Esophagus muscularis mucosa (tissue), 4 donors: ENCODE measurements at regions not wholly inside any gene's neighbourhood (a gene's known extent, or its start where the extent isn't known, plus 50 kb on each side); places are given as distances from the start of the nearest gene placed in this dataset.
"Not testable (repeated sequence)": the region's sequence is repeated elsewhere in the genome, so short reads cannot be mapped to it uniquely, and the experiment has no call there.

Experiments used
- DNase-seq: peaks from one replicate; pipeline ENCODE4 v3.0.0-alpha.2; 2017; ENCODE audit errors: extremely low spot score
- H3K27ac ChIP-seq, 4 donors: fragments of 200-600 bp; sonication (generic); replicated peaks in 1 of 4; 1 replicate in 3 of 4; 2 replicates in 1 of 4; pipeline ENCODE4 v1.5.1; 2016 to 2019; ENCODE audit warnings: mild to moderate bottlenecking in 1 of 4
- H3K27me3 ChIP-seq, 4 donors: fragments of 200-600 bp; sonication (generic); one replicate each; pipeline versions ENCODE4 v1.5.1 to v1.6.0; 2016 to 2019
- H3K36me3 ChIP-seq, 4 donors: fragments of 200-600 bp; sonication (generic); one replicate each; pipeline ENCODE4 v1.5.1; 2016 to 2019
- H3K4me1 ChIP-seq, 4 donors: fragments of 200-600 bp; sonication (generic); one replicate each; pipeline ENCODE4 v1.5.1; 2016 to 2019
- H3K4me3 ChIP-seq, 4 donors: fragments of 200-600 bp; sonication (generic); 1 replicate in 2 of 4; 2 replicates in 2 of 4; pipeline ENCODE4 v1.5.1; 2016 to 2019; ENCODE audit warnings: mild to moderate bottlenecking in 4 of 4, moderate library complexity in 1 of 4
- H3K9me3 ChIP-seq, 4 donors: fragments of 200-600 bp; sonication (generic); 1 replicate in 3 of 4; 2 replicates in 1 of 4; pipeline ENCODE4 v1.5.1; 2016 to 2019
- WGBS: methylation state at CpG from one replicate; pipeline ENCODE4 v1.1.5; 2018; 5-methylcytosine and 5-hydroxymethylcytosine counted together
- intact Hi-C: fragments of 100-400 bp; cut with DNase I; formaldehyde crosslinking; loops from one replicate; pipeline ENCODE4 v1.15.1; 2023

GRCh38 chr2:111275047-111275853 is 154.5 kb downstream of the BCL2L11 start:
- DNase-seq, H3K9me3 ChIP-seq, intact Hi-C loops, H3K36me3 ChIP-seq, H3K27me3 ChIP-seq, H3K4me3 ChIP-seq, H3K27ac ChIP-seq, H3K4me1 ChIP-seq: not testable (repeated sequence)
- WGBS = 76% methylated on average over 8 of the region's 15 CpGs

DNA sequence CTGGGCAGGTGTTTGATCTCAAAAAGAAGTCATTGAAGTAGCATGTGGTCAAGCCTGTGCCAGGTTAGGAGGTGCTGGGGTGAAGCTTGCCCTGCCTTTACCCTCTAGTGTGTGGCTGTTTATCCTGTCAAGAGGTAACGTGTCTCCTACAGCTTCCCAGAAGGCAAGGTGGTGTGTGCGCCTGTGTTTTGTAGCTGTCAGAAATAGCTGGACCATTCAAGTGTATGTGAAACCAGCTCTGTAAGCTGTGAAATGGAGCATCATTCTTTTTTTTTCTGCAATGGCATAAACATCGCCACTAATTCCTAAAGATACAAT is 155.1 kb downstream of the BCL2L11 start:
- intact Hi-C loops, H3K9me3 ChIP-seq, DNase-seq, H3K27ac ChIP-seq, H3K4me1 ChIP-seq, H3K27me3 ChIP-seq, H3K4me3 ChIP-seq, H3K36me3 ChIP-seq: not testable (repeated sequence)
- 100% methylated on average over 1 of the region's 3 CpGs for WGBS

DNA sequence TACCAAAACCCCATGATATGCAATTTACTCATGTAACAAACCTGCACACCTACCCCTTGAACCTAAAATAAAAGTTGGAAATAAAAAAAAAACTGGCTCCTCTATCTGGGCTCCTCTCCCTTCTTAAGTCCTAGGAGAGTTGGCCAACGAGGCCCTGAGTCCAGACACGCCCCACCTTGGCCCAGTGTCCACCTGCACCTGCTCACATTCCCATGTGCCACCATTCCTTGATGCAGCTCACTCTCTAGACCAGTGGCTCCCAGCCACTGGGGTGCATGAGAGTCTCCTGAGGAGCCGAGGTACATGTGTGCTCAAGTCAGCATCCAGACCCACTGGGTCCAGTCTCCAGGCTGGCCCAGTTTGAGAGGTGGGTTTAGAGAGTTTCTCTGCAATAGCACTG is 157.4 kb downstream of the BCL2L11 start:
- DNase-seq, H3K36me3 ChIP-seq, H3K9me3 ChIP-seq, intact Hi-C loops, H3K4me1 ChIP-seq, H3K27me3 ChIP-seq, H3K27ac ChIP-seq, H3K4me3 ChIP-seq: not testable (repeated sequence)
- no CpG with 5 or more reads among the region's 3 CpGs for WGBS

DNA sequence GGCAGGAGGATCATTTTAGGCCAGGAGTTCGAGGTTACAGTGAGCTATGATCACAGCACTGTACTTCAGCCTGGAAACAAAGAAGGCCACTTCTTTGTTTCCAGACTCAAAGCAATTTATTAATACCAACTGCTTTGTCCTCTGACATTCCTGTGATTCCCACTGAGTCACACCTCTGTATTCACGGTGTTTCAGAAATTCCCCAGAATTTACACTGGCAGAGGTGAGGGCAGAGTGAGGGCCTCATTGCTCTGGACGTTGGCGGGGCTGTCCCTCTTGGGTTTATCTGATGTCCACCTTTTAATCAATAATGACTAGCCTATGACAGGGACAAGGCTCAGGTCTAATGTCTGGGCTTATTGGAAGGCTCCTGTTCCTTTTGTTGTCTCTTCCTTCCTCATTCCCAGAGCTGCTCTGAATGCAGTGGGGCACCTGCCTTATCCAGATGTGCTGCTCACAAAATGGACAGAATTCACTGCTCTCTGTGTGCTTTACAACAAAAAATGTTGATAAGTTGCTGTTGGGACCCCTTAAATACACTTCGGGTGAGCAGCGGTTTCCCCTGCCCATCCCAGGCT is 160.1 kb downstream of the BCL2L11 start:
- H3K9me3 ChIP-seq, H3K27ac ChIP-seq, DNase-seq, H3K4me3 ChIP-seq, H3K36me3 ChIP-seq, H3K4me1 ChIP-seq, intact Hi-C loops, H3K27me3 ChIP-seq: not testable (repeated sequence)
- no CpG with 5 or more reads among the region's 6 CpGs for WGBS

DNA sequence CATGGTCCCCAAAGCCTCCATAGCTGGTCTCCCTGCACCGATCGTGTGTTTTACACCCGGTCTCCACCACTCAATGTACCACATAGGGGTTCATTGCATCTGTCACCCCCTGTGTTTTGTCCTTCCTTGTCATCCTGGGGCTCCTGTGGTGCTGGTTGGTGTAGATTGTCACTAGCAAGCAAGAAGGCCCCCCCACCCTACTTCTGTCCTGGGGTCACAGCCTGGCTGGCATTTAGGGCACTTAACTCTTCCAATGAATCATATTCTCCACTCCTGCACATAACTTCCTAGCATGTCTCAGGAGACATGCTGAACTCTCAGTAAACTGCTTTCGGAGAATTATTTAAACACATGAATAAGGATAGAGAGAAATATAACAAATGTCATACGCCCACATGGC is 161.4 kb downstream of the BCL2L11 start:
- H3K4me3 ChIP-seq, intact Hi-C loops, DNase-seq, H3K4me1 ChIP-seq, H3K9me3 ChIP-seq, H3K36me3 ChIP-seq, H3K27me3 ChIP-seq, H3K27ac ChIP-seq: not testable (repeated sequence)
- no CpG with 5 or more reads among the region's 5 CpGs for WGBS

GRCh38 chr2:111287646-111288568 is 167.2 kb downstream of the BCL2L11 start:
- H3K4me3 ChIP-seq, H3K36me3 ChIP-seq, H3K27ac ChIP-seq, H3K4me1 ChIP-seq, H3K27me3 ChIP-seq, DNase-seq, intact Hi-C loops, H3K9me3 ChIP-seq: not testable (repeated sequence)
- 67% methylated on average over 3 of the region's 9 CpGs for WGBS

DNA sequence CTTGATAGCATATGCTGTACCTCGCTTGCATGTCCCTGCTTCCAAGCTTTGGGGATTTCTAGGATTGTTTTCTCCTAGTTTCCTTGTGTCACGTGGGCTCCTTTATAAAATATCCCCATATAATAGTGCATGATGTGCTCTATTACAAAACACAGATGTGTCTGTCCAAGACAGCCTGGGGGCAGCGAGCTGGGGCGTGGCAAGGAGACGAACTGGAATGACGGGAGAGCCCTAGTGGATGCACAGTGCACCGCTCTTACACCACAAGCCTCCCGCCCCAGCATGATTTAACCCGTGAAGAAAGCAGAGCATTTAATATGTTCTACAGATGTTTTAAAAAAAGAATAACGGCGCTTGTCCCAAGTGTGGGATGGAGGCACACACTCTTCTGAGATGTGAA is 169.7 kb downstream of the BCL2L11 start:
- H3K9me3 ChIP-seq, H3K27ac ChIP-seq, intact Hi-C loops, H3K27me3 ChIP-seq, DNase-seq, H3K36me3 ChIP-seq, H3K4me3 ChIP-seq, H3K4me1 ChIP-seq: not testable (repeated sequence)
- WGBS = 88% methylated on average over 10 of the region's 11 CpGs

DNA sequence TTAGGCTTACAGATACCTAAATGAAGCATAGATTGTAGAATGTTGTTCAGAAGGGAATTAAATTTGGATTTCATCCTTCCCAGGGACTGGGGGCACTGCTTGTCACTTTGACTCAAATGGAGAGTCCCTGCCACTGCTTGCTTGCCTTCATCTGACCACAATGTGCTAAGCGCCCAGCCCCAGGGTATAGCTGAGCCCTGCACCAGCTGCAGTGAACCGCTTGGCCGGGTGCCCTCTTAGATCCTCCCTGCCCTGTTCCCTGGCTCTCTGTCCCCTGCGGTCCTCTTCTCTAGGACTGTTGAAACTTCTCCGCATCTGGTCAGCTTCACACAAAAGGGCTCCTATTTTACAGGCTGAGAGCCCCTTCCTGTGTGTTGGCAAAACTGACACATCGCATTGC is 170.9 kb downstream of the BCL2L11 start:
- 88% methylated on average over 4 of the region's 6 CpGs for WGBS
- DNase-seq, H3K4me3 ChIP-seq, H3K27me3 ChIP-seq, H3K27ac ChIP-seq, H3K36me3 ChIP-seq, H3K9me3 ChIP-seq, intact Hi-C loops, H3K4me1 ChIP-seq: not testable (repeated sequence)

GRCh38 chr2:111292232-111292968 is 171.7 kb downstream of the BCL2L11 start:
- H3K27ac ChIP-seq, H3K36me3 ChIP-seq, DNase-seq, H3K4me3 ChIP-seq, H3K27me3 ChIP-seq, intact Hi-C loops, H3K4me1 ChIP-seq, H3K9me3 ChIP-seq: not testable (repeated sequence)
- WGBS = 86% methylated on average over 7 of the region's 10 CpGs

DNA sequence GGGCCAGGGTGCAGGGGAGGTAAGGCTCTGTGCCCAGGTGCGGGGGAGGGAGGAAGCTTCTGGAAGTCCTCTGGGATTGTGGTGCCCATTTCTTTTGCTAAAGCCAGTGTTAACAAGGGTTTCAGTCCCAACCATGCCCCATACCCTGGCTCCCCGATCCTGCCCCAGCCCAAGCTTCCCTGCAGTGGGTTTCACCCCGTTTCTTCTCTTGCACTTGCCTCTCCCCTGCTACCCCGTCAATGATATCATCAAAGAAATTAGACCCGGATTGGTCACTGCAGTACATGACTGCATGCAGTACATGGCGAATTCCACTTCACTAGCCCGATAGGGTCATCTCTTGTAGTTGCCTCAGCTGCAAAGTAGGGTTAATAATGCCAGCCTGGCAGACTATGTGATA is 174.0 kb downstream of the BCL2L11 start:
- H3K4me3 ChIP-seq, intact Hi-C loops, DNase-seq, H3K9me3 ChIP-seq, H3K27me3 ChIP-seq, H3K4me1 ChIP-seq, H3K36me3 ChIP-seq, H3K27ac ChIP-seq: not testable (repeated sequence)
- WGBS = no CpG with 5 or more reads among the region's 7 CpGs

GRCh38 chr2:111296122-111296804 is 175.5 kb downstream of the BCL2L11 start:
- 85% methylated on average over 6 of the region's 6 CpGs for WGBS
- intact Hi-C loops, H3K27me3 ChIP-seq, DNase-seq, H3K4me1 ChIP-seq, H3K27ac ChIP-seq, H3K36me3 ChIP-seq, H3K9me3 ChIP-seq, H3K4me3 ChIP-seq: not testable (repeated sequence)

GRCh38 chr2:111297128-111297527 is 176.4 kb downstream of the BCL2L11 start:
- DNase-seq, H3K9me3 ChIP-seq, H3K4me1 ChIP-seq, H3K36me3 ChIP-seq, intact Hi-C loops, H3K27me3 ChIP-seq, H3K4me3 ChIP-seq, H3K27ac ChIP-seq: not testable (repeated sequence)
